Lower lobe of right lung (tissue), 2 donors: ENCODE measurements at regions not wholly inside any gene's neighbourhood (a gene's known extent, or its start where the extent isn't known, plus 50 kb on each side); places are given as distances from the start of the nearest gene placed in this dataset.
"Not testable (repeated sequence)": the region's sequence is repeated elsewhere in the genome, so short reads cannot be mapped to it uniquely, and the experiment has no call there.

ENCODE experiments used
- ATAC-seq, 2 donors: fragments of 200-7000 bp; cut with Tn5 transposase; one replicate each; pipeline ENCODE4 v1.9.1; 2020 to 2022; ENCODE audit warnings: mild to moderate bottlenecking in 2 of 2, moderate library complexity in 2 of 2
- DNase-seq: peaks from one replicate; pipeline ENCODE4 v3.0.0-alpha.2; 2020
- H3K27ac ChIP-seq: fragments of 200-600 bp; one replicate; pipeline ENCODE4 v1.8.0; 2022
- H3K27me3 ChIP-seq: fragments of 200-600 bp; one replicate; pipeline ENCODE4 v1.8.0; 2022; ENCODE audit warnings: low read depth
- H3K36me3 ChIP-seq: fragments of 200-600 bp; one replicate; pipeline ENCODE4 v1.8.0; 2022; ENCODE audit warnings: mild to moderate bottlenecking
- H3K4me1 ChIP-seq: fragments of 200-600 bp; one replicate; pipeline ENCODE4 v1.8.0; 2022
- H3K4me3 ChIP-seq: fragments of 200-600 bp; one replicate; pipeline ENCODE4 v1.8.0; 2022; ENCODE audit warnings: mild to moderate bottlenecking
- H3K9me3 ChIP-seq: fragments of 200-600 bp; one replicate; pipeline ENCODE4 v1.8.0; 2022
- intact Hi-C: fragments of 100-400 bp; cut with DNase I; formaldehyde crosslinking; loops from one replicate; pipeline ENCODE4 v1.11.0; 2022
- TF ChIP-seq, protein P1 (sequence below): fragments of 200-600 bp; IDR thresholded peaks from one replicate; pipeline ENCODE4 v1.8.0; 2022; ENCODE audit warnings: antibody characterized with exemption, mild to moderate bottlenecking
- donor health status: DM: no; HTN: yes; CAD: no; lungs with severe emphysema.

GRCh38 chr15:62272290-62272689, 107.2 kb upstream of the C2CD4B start:
- H3K36me3 ChIP-seq, result no peaks in the 10 kb centered on the region
- intact Hi-C loops, result no loop called here
- TF ChIP-seq, protein P1, sequence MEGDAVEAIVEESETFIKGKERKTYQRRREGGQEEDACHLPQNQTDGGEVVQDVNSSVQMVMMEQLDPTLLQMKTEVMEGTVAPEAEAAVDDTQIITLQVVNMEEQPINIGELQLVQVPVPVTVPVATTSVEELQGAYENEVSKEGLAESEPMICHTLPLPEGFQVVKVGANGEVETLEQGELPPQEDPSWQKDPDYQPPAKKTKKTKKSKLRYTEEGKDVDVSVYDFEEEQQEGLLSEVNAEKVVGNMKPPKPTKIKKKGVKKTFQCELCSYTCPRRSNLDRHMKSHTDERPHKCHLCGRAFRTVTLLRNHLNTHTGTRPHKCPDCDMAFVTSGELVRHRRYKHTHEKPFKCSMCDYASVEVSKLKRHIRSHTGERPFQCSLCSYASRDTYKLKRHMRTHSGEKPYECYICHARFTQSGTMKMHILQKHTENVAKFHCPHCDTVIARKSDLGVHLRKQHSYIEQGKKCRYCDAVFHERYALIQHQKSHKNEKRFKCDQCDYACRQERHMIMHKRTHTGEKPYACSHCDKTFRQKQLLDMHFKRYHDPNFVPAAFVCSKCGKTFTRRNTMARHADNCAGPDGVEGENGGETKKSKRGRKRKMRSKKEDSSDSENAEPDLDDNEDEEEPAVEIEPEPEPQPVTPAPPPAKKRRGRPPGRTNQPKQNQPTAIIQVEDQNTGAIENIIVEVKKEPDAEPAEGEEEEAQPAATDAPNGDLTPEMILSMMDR, result no peak
- ATAC-seq (no peak), DNase-seq (no peak)
- H3K27me3 ChIP-seq, result no peaks in the 10 kb centered on the region
- peaks cover 38% of the 10 kb centered on the region for H3K9me3 ChIP-seq
- H3K27ac ChIP-seq, result no peak overlapping the region
- no peaks in the 10 kb centered on the region for H3K4me1 ChIP-seq
- no peak overlapping the region for H3K4me3 ChIP-seq

- Histone ChIP-seq H3K4me3 (no peak overlapping the region), H3K9me3 (peaks cover 4% of the 10 kb centered on the region), H3K27ac (no peak overlapping the region), H3K27me3 (no peaks in the 10 kb centered on the region), H3K4me1 (no peaks in the 10 kb centered on the region), H3K36me3 (no peaks in the 10 kb centered on the region)
- intact Hi-C loops, result no loop called here
- ATAC-seq, result no peak
- TF ChIP-seq, protein P1, result no peak
- no peak for DNase-seq
These were observed 110.7 kb upstream of the C2CD4B start for GRCh38 chr15:62275831-62276230.

DNA sequence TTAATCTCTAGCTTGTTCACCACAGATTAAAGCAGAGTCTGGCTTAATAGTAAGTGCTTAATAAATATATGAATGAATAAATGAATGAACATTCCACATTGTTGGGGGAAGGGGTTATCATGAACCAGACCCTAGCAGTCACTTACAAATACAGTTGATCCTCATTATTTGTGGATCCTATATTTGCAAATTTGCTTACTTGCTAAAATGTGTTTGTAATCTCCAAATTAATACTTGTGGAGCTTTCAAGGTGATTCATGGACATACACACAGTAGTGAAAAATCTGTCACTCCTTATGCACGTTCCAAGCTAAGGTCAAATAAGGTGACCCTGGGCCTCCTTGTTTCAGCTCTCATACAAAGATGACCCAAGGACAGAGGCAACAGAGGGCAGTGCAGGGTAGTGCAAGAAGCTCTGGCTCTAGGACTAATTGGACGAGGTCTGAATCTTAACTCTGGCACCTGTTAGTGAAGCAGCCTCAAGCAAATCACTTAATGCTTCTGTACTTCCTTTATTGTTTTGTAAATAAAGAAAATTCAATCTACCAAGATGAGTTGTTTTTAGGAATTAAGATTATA, 112.8 kb upstream of the C2CD4B start:
- DNase-seq (no peak), ATAC-seq (peak in 1 of 2 donors; percentile 50)
- Histone ChIP-seq H3K27ac (no peak overlapping the region), H3K4me1 (no peaks in the 10 kb centered on the region), H3K36me3 (no peaks in the 10 kb centered on the region), H3K4me3 (no peak overlapping the region), H3K9me3 (no peaks in the 10 kb centered on the region), H3K27me3 (no peaks in the 10 kb centered on the region)
- TF ChIP-seq, protein P1, result no peak
- intact Hi-C loops, result no loop called here

DNA sequence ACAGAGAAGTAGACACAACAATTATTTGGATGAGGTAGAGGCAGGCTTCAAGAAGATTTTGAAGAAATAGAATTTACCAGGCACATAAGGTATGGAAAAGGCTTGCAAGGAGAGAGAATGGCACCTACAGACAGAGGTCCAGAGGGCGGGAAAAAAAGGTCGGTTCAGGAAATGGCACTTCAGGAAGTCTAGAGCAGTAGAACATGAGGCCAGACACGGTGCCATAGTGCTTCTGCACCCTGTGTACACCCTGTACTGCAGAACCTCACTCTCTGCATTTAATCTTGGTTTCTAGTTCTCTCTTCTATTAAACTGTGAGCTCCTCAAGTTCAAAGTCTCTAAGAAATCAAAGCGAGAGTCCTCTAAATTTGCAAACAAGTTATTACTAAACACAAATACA, 113.4 kb upstream of the C2CD4B start:
- Histone ChIP-seq H3K27me3 (no peaks in the 10 kb centered on the region), H3K4me3 (no peak overlapping the region), H3K36me3 (no peaks in the 10 kb centered on the region), H3K9me3 (no peaks in the 10 kb centered on the region), H3K4me1 (no peaks in the 10 kb centered on the region), H3K27ac (no peak overlapping the region)
- intact Hi-C loops, result no loop called here
- TF ChIP-seq, protein P1, result no peak
- no peak for DNase-seq
- ATAC-seq, result no peak

DNA sequence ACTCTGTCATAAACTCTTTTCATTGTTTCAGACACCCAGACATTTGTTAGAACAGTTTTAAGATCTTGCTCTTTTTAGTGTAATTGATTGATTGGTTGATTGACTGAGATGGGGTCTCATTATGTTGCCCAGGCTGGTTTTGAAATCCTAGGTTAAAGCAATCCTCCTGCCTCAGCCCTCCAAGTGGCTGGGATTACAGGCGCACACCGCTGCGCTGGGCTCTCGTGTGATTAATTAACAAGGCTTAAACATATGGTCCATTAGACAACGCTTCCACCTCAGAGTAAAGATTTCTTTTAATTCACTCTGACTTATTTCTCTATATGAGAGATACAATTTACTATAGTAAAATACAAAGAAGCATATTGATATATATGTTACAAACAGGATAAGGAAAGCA, 114.0 kb upstream of the C2CD4B start:
- TF ChIP-seq, protein P1, result no peak
- Histone ChIP-seq H3K27ac (no peak overlapping the region), H3K4me3 (no peak overlapping the region), H3K27me3 (no peaks in the 10 kb centered on the region), H3K9me3 (no peaks in the 10 kb centered on the region), H3K36me3 (no peaks in the 10 kb centered on the region), H3K4me1 (no peaks in the 10 kb centered on the region)
- intact Hi-C loops, result no loop called here
- ATAC-seq (no peak), DNase-seq (no peak)

- DNase-seq (no peak), ATAC-seq (no peak)
- H3K27me3 ChIP-seq, result no peaks in the 10 kb centered on the region
- intact Hi-C loops, result no loop called here
- H3K27ac ChIP-seq, result no peak overlapping the region
- H3K4me3 ChIP-seq, result no peak overlapping the region
- no peaks in the 10 kb centered on the region for H3K36me3 ChIP-seq
- no peaks in the 10 kb centered on the region for H3K4me1 ChIP-seq
- H3K9me3 ChIP-seq, result no peaks in the 10 kb centered on the region
- TF ChIP-seq, protein P1, result no peak
These were observed 115.5 kb upstream of the C2CD4B start for GRCh38 chr15:62280625-62281024.

GRCh38 chr15:62281801-62282200, 116.7 kb upstream of the C2CD4B start:
- intact Hi-C loops, ATAC-seq, H3K4me3 ChIP-seq, DNase-seq, H3K9me3 ChIP-seq, H3K4me1 ChIP-seq, H3K27me3 ChIP-seq, H3K27ac ChIP-seq, H3K36me3 ChIP-seq: not testable (repeated sequence)
